Transverse colon (tissue), 4 donors: ENCODE measurements at regions not wholly inside any gene's neighbourhood (a gene's known extent, or its start where the extent isn't known, plus 50 kb on each side); places are given as distances from the start of the nearest gene placed in this dataset.
"Not testable (repeated sequence)": the region's sequence is repeated elsewhere in the genome, so short reads cannot be mapped to it uniquely, and the experiment has no call there.

Experiments
- DNase-seq: peaks from one replicate; pipeline ENCODE4 v3.0.0-alpha.2; 2019
- H3K27ac ChIP-seq, 4 donors: fragments of 200-600 bp; sonication (generic); 2 replicates each; pipeline ENCODE4 v1.5.1; 2016 to 2018; ENCODE audit warnings: inconsistent platforms in 4 of 4
- H3K27me3 ChIP-seq: fragments of 200-600 bp; sonication (generic); 2 replicates; pipeline ENCODE4 v1.5.1; 2017; ENCODE audit warnings: inconsistent platforms
- H3K36me3 ChIP-seq, 4 donors: fragments of 200-600 bp; sonication (generic); 2 replicates each; pipeline ENCODE4 v1.5.1; 2017 to 2019; ENCODE audit warnings: inconsistent platforms in 4 of 4
- H3K4me1 ChIP-seq, 4 donors: fragments of 200-600 bp; sonication (generic); 2 replicates each; pipeline ENCODE4 v1.5.1; 2017 to 2020; ENCODE audit warnings: inconsistent platforms in 4 of 4
- H3K4me3 ChIP-seq, 4 donors: fragments of 200-600 bp; sonication (generic); 1 replicate in 1 of 4; 2 replicates in 3 of 4; pipeline versions ENCODE4 v1.5.1 to v1.6.1; 2017 to 2019; ENCODE audit warnings: inconsistent platforms in 4 of 4
- H3K9me3 ChIP-seq, 2 donors: fragments of 200-600 bp; sonication (generic); 2 replicates each; pipeline ENCODE4 v1.5.1; 2017 to 2019; ENCODE audit warnings: inconsistent platforms in 2 of 2
- CTCF ChIP-seq, 5 experiments: fragments of 200-600 bp in 3 of 5; fragments of 450-650 bp in 2 of 5; sonication (generic) in 3 of 5; IDR thresholded peaks; 1 replicate in 2 of 5; 2 replicates in 3 of 5; pipeline ENCODE4 v1.5.1; 2016 to 2017; ENCODE audit warnings: antibody characterized with exemption in 5 of 5, inconsistent platforms in 3 of 5, mild to moderate bottlenecking in 2 of 5, moderate library complexity in 1 of 5
- EP300 ChIP-seq: sonication (generic); formaldehyde crosslinking; IDR thresholded peaks from one replicate; pipeline ENCODE4 v1.6.1; 2017; ENCODE audit warnings: antibody characterized with exemption, low read depth
- POLR2A ChIP-seq: fragments of 450-650 bp; IDR thresholded peaks from one replicate; pipeline ENCODE4 v1.6.1; 2016; ENCODE audit warnings: antibody characterized with exemption, mild to moderate bottlenecking, moderate library complexity
- POLR2AphosphoS5 ChIP-seq, 3 donors: sonication (generic); formaldehyde crosslinking; IDR thresholded peaks; one replicate each; pipeline ENCODE4 v1.6.1; 2016; ENCODE audit warnings: antibody characterized with exemption in 3 of 3
- WGBS, 2 donors: methylation state at CpG; one replicate each; pipeline ENCODE4 v1.1.5; 2018; ENCODE audit warnings: low coverage in 1 of 2; 5-methylcytosine and 5-hydroxymethylcytosine counted together
- in situ Hi-C, 4 donors: fragments of 200-750 bp; cut with MboI; loops; one replicate each; pipeline versions ENCODE4 v1.15.0 to v1.15.1; 2017; ENCODE audit warnings: low sequenced_read_pairs in 3 of 4, low pct_ligation_motif_present in 1 of 4, low pct_unique_long_range_greater_than_20kb in 1 of 4
- intact Hi-C: fragments of 100-400 bp; cut with DNase I; formaldehyde crosslinking; loops from one replicate; pipeline ENCODE4 v1.15.1; 2023; ENCODE audit warnings: low total_unique reads

GRCh38 chr1:232127190-232127589, 500.6 kb downstream of the DISC1 start:
- Histone ChIP-seq H3K36me3 (no peaks in the 10 kb centered on the region), H3K4me3 (no peak overlapping the region), H3K27me3 (no peaks in the 10 kb centered on the region), H3K4me1 (no peaks in the 10 kb centered on the region), H3K27ac (no peak overlapping the region), H3K9me3 (peaks cover 0 to 2% of the 10 kb centered on the region in 2 donors)
- intact Hi-C loops: no loop called here
- TF ChIP-seq POLR2AphosphoS5 (IDR thresholded peaks at IDR 0.05): no peak
- WGBS, 2 donors: 74% methylated on average over 2 of the region's 2 CpGs
- in situ Hi-C loops: no loop called here
- no peak for DNase-seq

GRCh38 chr1:232123775-232124659, 497.4 kb downstream of the DISC1 start:
- intact Hi-C loops (no loop called here), in situ Hi-C loops (no loop called here)
- no peak for DNase-seq
- Histone ChIP-seq H3K4me1 (no peaks in the 10 kb centered on the region), H3K27ac (no peak overlapping the region), H3K4me3 (no peak overlapping the region), H3K36me3 (no peaks in the 10 kb centered on the region), H3K9me3 (no peaks in the 10 kb centered on the region), H3K27me3 (no peaks in the 10 kb centered on the region)
- TF ChIP-seq CTCF (IDR thresholded peaks at IDR 0.05) (no peak), POLR2AphosphoS5 (IDR thresholded peaks at IDR 0.05) (no peak), POLR2A (no peak), EP300 (no peak)
- WGBS, 2 donors: 75 to 94% methylated on average over 6 to 9 of the region's 9 CpGs

- H3K36me3 ChIP-seq, intact Hi-C loops, DNase-seq, in situ Hi-C loops, H3K4me1 ChIP-seq, H3K27ac ChIP-seq, H3K4me3 ChIP-seq, H3K27me3 ChIP-seq, H3K9me3 ChIP-seq: not testable (repeated sequence)
- WGBS, 2 donors: 90% methylated on average over 4 of the region's 4 CpGs; no CpG with 5 or more reads in 1 of the 2 donors
Measured at GRCh38 chr1:232117903-232118302, 491.3 kb downstream of the DISC1 start.

- H3K9me3 ChIP-seq: no peaks in the 10 kb centered on the region
- TF ChIP-seq POLR2AphosphoS5 (IDR thresholded peaks at IDR 0.05) (no peak), EP300 (no peak), POLR2A (no peak), CTCF (IDR thresholded peaks at IDR 0.05) (no peak)
Measured at GRCh38 chr1:232114985-232115384, 488.4 kb downstream of the DISC1 start.

GRCh38 chr1:232112076-232112475, 485.5 kb downstream of the DISC1 start:
- H3K36me3 ChIP-seq: no peaks in the 10 kb centered on the region
- no peak for DNase-seq
- intact Hi-C loops: no loop called here

More at GRCh38 chr1:232114985-232115384, 488.4 kb downstream of the DISC1 start:
- Histone ChIP-seq H3K27ac (no peak overlapping the region), H3K4me1 (no peaks in the 10 kb centered on the region), H3K36me3 (no peaks in the 10 kb centered on the region), H3K4me3 (no peak overlapping the region), H3K27me3 (no peaks in the 10 kb centered on the region)
- DNase-seq: no peak
- in situ Hi-C loops (no loop called here), intact Hi-C loops (no loop called here)

More at GRCh38 chr1:232112076-232112475, 485.5 kb downstream of the DISC1 start:
- in situ Hi-C loops: no loop called here
- Histone ChIP-seq H3K27ac (no peak overlapping the region), H3K4me3 (no peak overlapping the region), H3K4me1 (no peaks in the 10 kb centered on the region), H3K27me3 (no peaks in the 10 kb centered on the region), H3K9me3 (no peaks in the 10 kb centered on the region)
- TF ChIP-seq POLR2AphosphoS5 (IDR thresholded peaks at IDR 0.05) (no peak), POLR2A (no peak), CTCF (IDR thresholded peaks at IDR 0.05) (no peak), EP300 (no peak)
